ENCODE measurements at regions not wholly inside any gene's neighbourhood (a gene's known extent, or its start where the extent isn't known, plus 50 kb on each side); places are given as distances from the start of the nearest gene placed in this dataset.

DNA sequence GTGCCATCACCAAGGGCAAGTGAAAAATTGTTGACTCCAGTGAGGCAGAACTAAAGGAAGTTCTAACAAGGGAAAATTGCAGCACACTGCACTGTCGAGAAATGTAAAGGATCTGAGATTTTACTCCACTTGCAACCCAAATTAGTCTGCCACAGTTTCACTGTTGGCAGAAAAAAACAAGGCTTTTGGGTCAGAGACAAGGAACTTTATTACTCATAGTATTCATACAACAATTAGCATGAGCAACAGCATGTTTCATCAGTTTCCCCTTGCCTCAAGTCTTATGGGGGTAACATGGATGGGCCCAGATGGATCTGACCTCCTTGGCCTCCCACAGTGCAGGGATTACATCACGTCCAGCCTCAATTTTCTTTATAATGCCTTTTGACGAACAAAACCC lies 125.3 kb downstream of the LTN1 start:
- TF ChIP-seq EGR1 (IDR thresholded peaks at IDR 0.05) = no peak
- TF ChIP-seq RAD21 (IDR thresholded peaks at IDR 0.05; ENCODE audit: low read depth) = no peak
- no peak for TF ChIP-seq NFIC (IDR thresholded peaks at IDR 0.05)
- TF ChIP-seq, protein P1, sequence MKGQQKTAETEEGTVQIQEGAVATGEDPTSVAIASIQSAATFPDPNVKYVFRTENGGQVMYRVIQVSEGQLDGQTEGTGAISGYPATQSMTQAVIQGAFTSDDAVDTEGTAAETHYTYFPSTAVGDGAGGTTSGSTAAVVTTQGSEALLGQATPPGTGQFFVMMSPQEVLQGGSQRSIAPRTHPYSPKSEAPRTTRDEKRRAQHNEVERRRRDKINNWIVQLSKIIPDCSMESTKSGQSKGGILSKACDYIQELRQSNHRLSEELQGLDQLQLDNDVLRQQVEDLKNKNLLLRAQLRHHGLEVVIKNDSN (IDR thresholded peaks at IDR 0.05) = no peak
- TF ChIP-seq, protein P2, sequence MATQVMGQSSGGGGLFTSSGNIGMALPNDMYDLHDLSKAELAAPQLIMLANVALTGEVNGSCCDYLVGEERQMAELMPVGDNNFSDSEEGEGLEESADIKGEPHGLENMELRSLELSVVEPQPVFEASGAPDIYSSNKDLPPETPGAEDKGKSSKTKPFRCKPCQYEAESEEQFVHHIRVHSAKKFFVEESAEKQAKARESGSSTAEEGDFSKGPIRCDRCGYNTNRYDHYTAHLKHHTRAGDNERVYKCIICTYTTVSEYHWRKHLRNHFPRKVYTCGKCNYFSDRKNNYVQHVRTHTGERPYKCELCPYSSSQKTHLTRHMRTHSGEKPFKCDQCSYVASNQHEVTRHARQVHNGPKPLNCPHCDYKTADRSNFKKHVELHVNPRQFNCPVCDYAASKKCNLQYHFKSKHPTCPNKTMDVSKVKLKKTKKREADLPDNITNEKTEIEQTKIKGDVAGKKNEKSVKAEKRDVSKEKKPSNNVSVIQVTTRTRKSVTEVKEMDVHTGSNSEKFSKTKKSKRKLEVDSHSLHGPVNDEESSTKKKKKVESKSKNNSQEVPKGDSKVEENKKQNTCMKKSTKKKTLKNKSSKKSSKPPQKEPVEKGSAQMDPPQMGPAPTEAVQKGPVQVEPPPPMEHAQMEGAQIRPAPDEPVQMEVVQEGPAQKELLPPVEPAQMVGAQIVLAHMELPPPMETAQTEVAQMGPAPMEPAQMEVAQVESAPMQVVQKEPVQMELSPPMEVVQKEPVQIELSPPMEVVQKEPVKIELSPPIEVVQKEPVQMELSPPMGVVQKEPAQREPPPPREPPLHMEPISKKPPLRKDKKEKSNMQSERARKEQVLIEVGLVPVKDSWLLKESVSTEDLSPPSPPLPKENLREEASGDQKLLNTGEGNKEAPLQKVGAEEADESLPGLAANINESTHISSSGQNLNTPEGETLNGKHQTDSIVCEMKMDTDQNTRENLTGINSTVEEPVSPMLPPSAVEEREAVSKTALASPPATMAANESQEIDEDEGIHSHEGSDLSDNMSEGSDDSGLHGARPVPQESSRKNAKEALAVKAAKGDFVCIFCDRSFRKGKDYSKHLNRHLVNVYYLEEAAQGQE (IDR thresholded peaks at IDR 0.05; ENCODE audit: low read depth) = no peak
- TF ChIP-seq TAF1 (IDR thresholded peaks at IDR 0.05; ENCODE audit: low read depth) = no peak
- no peak for TF ChIP-seq YY1 (IDR thresholded peaks at IDR 0.05; ENCODE audit: low read depth)
- no peak for TF ChIP-seq CREB1 (IDR thresholded peaks at IDR 0.05; ENCODE audit: low read depth)
- TF ChIP-seq EP300 (IDR thresholded peaks at IDR 0.05; ENCODE audit: borderline replicate concordance) = no peak
- no peak for TF ChIP-seq FOXM1 (IDR thresholded peaks at IDR 0.05; ENCODE audit: borderline replicate concordance, low read depth)
- no peak for TF ChIP-seq ZBTB7A (IDR thresholded peaks at IDR 0.05; ENCODE audit: low read depth)
- TF ChIP-seq, protein P3, sequence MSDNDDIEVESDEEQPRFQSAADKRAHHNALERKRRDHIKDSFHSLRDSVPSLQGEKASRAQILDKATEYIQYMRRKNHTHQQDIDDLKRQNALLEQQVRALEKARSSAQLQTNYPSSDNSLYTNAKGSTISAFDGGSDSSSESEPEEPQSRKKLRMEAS (IDR thresholded peaks at IDR 0.05) = no peak
- TF ChIP-seq CEBPB (IDR thresholded peaks at IDR 0.05) = no peak
- TF ChIP-seq TCF12 (IDR thresholded peaks at IDR 0.05; ENCODE audit: low read depth) = no peak
- TF ChIP-seq TEAD4 (IDR thresholded peaks at IDR 0.05) = no peak

DNA sequence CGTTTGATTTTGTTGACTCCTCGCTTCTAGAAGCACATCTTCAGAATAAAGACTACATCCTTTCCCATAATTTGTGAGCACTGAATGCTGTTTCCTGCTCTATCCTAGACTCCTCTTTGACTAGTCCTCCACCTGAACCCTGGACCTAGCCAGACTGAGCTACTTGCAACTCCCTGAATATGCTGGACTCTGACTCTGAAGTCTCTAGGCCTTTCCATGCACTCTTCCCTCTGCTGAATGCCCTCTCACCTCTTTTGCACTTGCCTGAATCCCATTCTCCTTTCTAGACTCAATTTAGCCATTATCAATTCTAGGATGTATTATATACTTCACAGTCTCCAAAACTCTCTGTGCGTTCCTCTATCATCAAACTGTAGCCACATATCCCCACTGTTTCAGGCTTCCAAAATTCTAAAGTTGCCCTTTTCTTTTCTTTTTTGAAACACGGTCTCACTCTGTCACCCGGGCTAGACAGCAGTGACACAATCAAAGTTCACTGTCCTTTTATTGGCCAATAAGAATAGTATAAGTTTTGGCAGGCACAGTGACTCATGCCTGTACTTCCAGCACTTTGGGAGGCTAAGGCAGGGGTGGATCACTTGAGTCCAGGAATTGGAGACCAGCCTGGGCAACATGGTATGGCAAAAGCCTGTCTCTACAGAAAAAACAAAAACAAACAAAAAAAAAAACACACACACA lies 127.0 kb downstream of the LTN1 start:
- no peak for TF ChIP-seq TEAD4 (IDR thresholded peaks at IDR 0.05)
- TF ChIP-seq YY1 (IDR thresholded peaks at IDR 0.05; ENCODE audit: low read depth) = no peak
- no peak for TF ChIP-seq TAF1 (IDR thresholded peaks at IDR 0.05; ENCODE audit: low read depth)
- TF ChIP-seq, protein P1 (IDR thresholded peaks at IDR 0.05) = no peak
- TF ChIP-seq CREB1 (IDR thresholded peaks at IDR 0.05; ENCODE audit: low read depth) = no peak
- TF ChIP-seq CEBPB (IDR thresholded peaks at IDR 0.05) = no peak
- TF ChIP-seq FOXM1 (IDR thresholded peaks at IDR 0.05; ENCODE audit: borderline replicate concordance, low read depth) = no peak

DNA sequence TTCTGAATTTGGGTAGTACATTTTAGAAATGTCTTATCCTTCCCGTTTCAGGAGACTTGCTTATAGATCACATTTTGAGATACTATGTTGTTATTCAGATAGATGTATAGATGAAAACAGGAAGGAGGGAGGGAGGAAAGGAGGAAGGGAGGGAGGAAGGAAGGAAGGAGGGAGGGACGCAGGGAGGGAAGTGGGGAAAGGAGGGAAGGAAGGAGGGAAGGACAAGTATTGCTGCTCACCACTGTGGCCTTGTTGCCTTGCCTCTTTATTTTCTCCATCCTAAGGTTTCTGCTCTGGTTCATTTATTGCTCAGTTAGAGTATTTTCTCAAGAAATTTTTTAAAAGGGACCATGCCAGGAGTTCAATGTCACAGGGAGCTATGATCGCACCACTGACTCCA lies 134.3 kb downstream of the LTN1 start:
- no peak for TF ChIP-seq FOXM1 (IDR thresholded peaks at IDR 0.05; ENCODE audit: borderline replicate concordance, low read depth)
- TF ChIP-seq, protein P2 (IDR thresholded peaks at IDR 0.05; ENCODE audit: low read depth) = no peak
- TF ChIP-seq TEAD4 (IDR thresholded peaks at IDR 0.05) = no peak
- TF ChIP-seq EGR1 (IDR thresholded peaks at IDR 0.05) = no peak

DNA sequence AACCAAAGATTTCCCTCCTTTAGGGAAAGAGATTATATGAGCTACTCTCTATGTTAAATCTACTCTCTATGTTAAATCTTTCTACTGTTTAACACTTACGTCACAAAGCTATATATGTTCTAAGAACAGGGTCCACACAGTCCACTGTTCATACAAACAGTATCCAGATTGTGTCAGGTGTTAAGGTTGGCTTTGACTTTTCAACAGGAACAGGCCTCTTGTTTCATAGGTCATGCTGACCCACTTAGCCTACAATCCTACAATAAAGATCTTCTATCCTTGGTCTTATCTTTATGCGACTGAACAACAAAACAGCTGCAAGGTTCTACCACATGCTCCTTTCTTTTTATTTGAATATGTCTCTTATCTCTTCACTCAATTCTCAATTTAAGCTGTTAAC lies 134.9 kb downstream of the LTN1 start:
- TF ChIP-seq TEAD4 (IDR thresholded peaks at IDR 0.05) (no peak), FOXM1 (IDR thresholded peaks at IDR 0.05; ENCODE audit: borderline replicate concordance, low read depth) (no peak), CEBPB (IDR thresholded peaks at IDR 0.05) (no peak), TAF1 (IDR thresholded peaks at IDR 0.05; ENCODE audit: low read depth) (no peak), ZBTB7A (IDR thresholded peaks at IDR 0.05; ENCODE audit: low read depth) (no peak)
- TF ChIP-seq, protein P1 (IDR thresholded peaks at IDR 0.05) = no peak
- TF ChIP-seq, protein P3 (IDR thresholded peaks at IDR 0.05) = no peak

DNA sequence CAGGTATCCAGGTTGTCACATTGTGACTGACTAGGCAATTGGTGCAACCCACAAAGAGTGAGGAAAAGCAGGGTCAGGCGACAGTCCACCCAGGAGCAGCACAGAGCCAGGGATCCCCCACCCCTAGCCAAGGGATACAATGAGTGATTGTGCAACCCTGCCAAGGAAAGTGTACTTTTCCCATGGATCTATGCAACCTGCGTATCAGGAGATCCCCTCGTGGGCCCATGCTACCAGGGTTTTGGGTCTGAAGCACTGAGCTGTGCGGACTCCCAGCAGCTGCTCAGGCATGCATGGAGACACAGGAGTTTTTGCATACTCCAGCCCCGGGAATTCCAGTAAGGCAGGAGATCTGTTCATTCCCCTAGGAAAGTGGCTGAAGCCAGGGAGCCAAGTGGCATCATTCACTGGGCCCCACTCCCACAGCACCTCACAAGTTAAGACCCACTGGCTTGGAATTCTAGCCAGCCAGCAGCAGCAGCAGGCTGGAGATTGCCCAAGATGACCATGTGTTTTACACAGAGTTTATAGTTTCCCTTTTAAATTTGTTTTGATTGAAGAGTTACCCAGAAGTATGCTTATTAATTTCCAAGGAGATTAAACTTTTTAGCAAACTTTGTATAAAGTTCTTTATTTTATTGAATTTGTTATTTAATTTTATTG lies 136.0 kb downstream of the LTN1 start:
- TF ChIP-seq RAD21 (IDR thresholded peaks at IDR 0.05; ENCODE audit: low read depth) (no peak), CEBPB (IDR thresholded peaks at IDR 0.05) (peak; percentile 61)

DNA sequence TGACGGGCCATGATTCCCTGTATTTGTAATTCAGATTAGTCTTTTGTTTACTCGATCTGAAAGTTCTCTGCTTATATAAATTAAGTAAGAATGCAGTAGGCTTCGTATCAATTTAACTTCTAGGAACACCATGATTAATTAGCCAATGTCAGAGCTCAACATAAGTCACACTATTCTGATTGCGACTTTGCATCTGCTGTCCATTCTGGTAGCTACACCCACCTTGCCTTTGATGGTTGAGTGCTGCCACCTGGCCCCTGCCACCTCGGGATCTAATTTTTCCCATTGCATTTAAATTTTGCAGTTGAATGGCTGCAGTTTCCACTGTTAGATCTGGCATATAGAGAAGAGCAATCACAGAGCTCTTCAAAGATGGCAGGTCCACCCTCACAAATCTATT lies 140.0 kb downstream of the LTN1 start:
- TF ChIP-seq NFIC (IDR thresholded peaks at IDR 0.05) (no peak), YY1 (IDR thresholded peaks at IDR 0.05; ENCODE audit: low read depth) (no peak)

Data from Ishikawa (cell line).